ENCODE measurements at regions not wholly inside any gene's neighbourhood (a gene's known extent, or its start where the extent isn't known, plus 50 kb on each side); places are given as distances from the start of the nearest gene placed in this dataset.

- no peak for DNase-seq
These were observed 119.4 kb downstream of the UQCRFS1 start for GRCh38 chr19:29093553-29093908.

GRCh38 chr19:29092712-29093552 lies 120.0 kb downstream of the UQCRFS1 start:
- no peak for DNase-seq

GRCh38 chr19:29090783-29091526 lies 122.0 kb downstream of the UQCRFS1 start:
- DNase-seq = no peak

GRCh38 chr19:29089315-29089870 lies 123.6 kb downstream of the UQCRFS1 start:
- DNase-seq = no peak

- DNase-seq = no peak
These were observed 124.2 kb downstream of the UQCRFS1 start for GRCh38 chr19:29088761-29089160.

- DNase-seq = no peak
These were observed 126.3 kb downstream of the UQCRFS1 start for GRCh38 chr19:29086646-29087045.

- no peak for DNase-seq
These were observed 126.8 kb downstream of the UQCRFS1 start for GRCh38 chr19:29086182-29086581.

- DNase-seq = no peak
These were observed 127.3 kb downstream of the UQCRFS1 start for GRCh38 chr19:29085630-29086029.

GRCh38 chr19:29085206-29085605 lies 127.7 kb downstream of the UQCRFS1 start:
- no peak for DNase-seq

- DNase-seq = peak in 1 of 5 experiments; percentile 5
These were observed 128.7 kb downstream of the UQCRFS1 start for GRCh38 chr19:29084266-29084665.

GRCh38 chr19:29083863-29084262 lies 129.1 kb downstream of the UQCRFS1 start:
- DNase-seq = no peak

GRCh38 chr19:29079356-29080032 lies 133.5 kb downstream of the UQCRFS1 start:
- DNase-seq = no peak

GRCh38 chr19:29076963-29077362 lies 136.0 kb downstream of the UQCRFS1 start:
- no peak for DNase-seq

- no peak for DNase-seq
These were observed 136.8 kb downstream of the UQCRFS1 start for GRCh38 chr19:29076161-29076560.

GRCh38 chr19:29075149-29075548 lies 137.8 kb downstream of the UQCRFS1 start:
- no peak for DNase-seq

- DNase-seq = no peak
These were observed 138.4 kb downstream of the UQCRFS1 start for GRCh38 chr19:29074579-29074978.

GRCh38 chr19:29067831-29068230 lies 145.1 kb downstream of the UQCRFS1 start:
- no peak for DNase-seq

- DNase-seq = no peak
These were observed 150.2 kb downstream of the UQCRFS1 start for GRCh38 chr19:29062475-29063435.

GRCh38 chr19:29060813-29061364 lies 152.1 kb downstream of the UQCRFS1 start:
- no peak for DNase-seq

GRCh38 chr19:29056535-29056934 lies 156.4 kb downstream of the UQCRFS1 start:
- DNase-seq = no peak

GRCh38 chr19:29054886-29055675 lies 157.9 kb downstream of the UQCRFS1 start:
- no peak for DNase-seq
